ENCODE measurements at regions not wholly inside any gene's neighbourhood (a gene's known extent, or its start where the extent isn't known, plus 50 kb on each side); places are given as distances from the start of the nearest gene placed in this dataset.

DNA sequence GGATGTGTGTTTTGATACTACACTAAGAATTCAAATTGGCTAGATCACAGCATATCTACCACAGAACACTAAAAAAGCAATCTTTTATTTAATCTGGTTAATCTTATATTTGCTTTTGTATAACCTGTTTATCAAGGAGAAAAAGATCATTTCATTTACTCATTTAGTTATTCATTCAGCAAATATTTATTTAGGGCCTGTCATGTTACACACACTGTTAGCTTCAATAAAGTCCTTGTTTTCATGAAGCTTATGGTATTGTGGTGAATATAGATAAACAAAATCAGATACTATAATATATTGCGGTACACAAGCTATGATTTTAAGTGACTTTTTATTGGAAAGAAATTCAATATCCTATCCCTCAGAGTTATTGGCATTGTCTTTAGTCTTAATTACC is 350.8 kb downstream of the LRFN5 start:
- no peaks in the 10 kb centered on the region for H3K4me1 ChIP-seq (ENCODE audit: insufficient read depth, low read length)
- ChIA-PET POLR2A (no interaction called here), CTCF (ENCODE audit: low intra/inter-chr PET ratio, low total read pairs) (no interaction called here)
- intact Hi-C loops (cut with micrococcal nuclease; ENCODE audit: unreplicated experiment), result no loop called here
- in situ Hi-C loops (cut with HindIII; ENCODE audit: extremely low pct_ligation_motif_present, low pct_unique_long_range_greater_than_20kb), result no loop called here
- peaks cover 39% of the 10 kb centered on the region for H3K9me3 ChIP-seq (ENCODE audit: low read length)
- WGBS (ENCODE audit: low lambda C conversion rate), result 1% methylated on average over 1 of the region's 1 CpG
- H3K9ac ChIP-seq (ENCODE audit: insufficient read depth, low read depth, low read length), result no peak overlapping the region
- H3K4me2 ChIP-seq (ENCODE audit: low read depth, low read length), result no peak overlapping the region
- no peaks in the 10 kb centered on the region for H4K20me1 ChIP-seq (ENCODE audit: insufficient read depth, low read length)
- ATAC-seq, result no peak
- no peaks in the 10 kb centered on the region for H3K79me2 ChIP-seq (ENCODE audit: insufficient read depth, low read length)
- no peaks in the 10 kb centered on the region for H3K36me3 ChIP-seq (replicated peaks in 1 of 2; ENCODE audit: control insufficient read depth in 1 of 2, insufficient read depth in 2 of 2, low read length in 2 of 2)
- FAIRE-seq, result no peak
- H3K4me3 ChIP-seq (replicated peaks in 1 of 3; ENCODE audit: insufficient read depth in 1 of 3, low read depth in 2 of 3, low read length in 3 of 3), result no peak overlapping the region
- TF ChIP-seq, protein P1, sequence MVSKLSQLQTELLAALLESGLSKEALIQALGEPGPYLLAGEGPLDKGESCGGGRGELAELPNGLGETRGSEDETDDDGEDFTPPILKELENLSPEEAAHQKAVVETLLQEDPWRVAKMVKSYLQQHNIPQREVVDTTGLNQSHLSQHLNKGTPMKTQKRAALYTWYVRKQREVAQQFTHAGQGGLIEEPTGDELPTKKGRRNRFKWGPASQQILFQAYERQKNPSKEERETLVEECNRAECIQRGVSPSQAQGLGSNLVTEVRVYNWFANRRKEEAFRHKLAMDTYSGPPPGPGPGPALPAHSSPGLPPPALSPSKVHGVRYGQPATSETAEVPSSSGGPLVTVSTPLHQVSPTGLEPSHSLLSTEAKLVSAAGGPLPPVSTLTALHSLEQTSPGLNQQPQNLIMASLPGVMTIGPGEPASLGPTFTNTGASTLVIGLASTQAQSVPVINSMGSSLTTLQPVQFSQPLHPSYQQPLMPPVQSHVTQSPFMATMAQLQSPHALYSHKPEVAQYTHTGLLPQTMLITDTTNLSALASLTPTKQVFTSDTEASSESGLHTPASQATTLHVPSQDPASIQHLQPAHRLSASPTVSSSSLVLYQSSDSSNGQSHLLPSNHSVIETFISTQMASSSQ (IDR thresholded peaks at IDR 0.05; ENCODE audit: low read depth), result no peak
- TF ChIP-seq, protein P1 (CRISPR knock-in tag; IDR thresholded peaks at IDR 0.05; ENCODE audit: borderline replicate concordance), result no peak
- TF ChIP-seq RXRB (CRISPR knock-in tag; IDR thresholded peaks at IDR 0.05; ENCODE audit: borderline replicate concordance), result no peak
- TF ChIP-seq KLF12 (CRISPR knock-in tag; IDR thresholded peaks at IDR 0.05; ENCODE audit: borderline replicate concordance), result no peak
- no peak for TF ChIP-seq ZNF274 (CRISPR knock-in tag; IDR thresholded peaks at IDR 0.05)
- no peak for TF ChIP-seq MED13 (CRISPR knock-in tag; IDR thresholded peaks at IDR 0.05)
- no peak for TF ChIP-seq KDM2A (CRISPR knock-in tag; IDR thresholded peaks at IDR 0.05; ENCODE audit: borderline replicate concordance, low read depth)
- no peak for TF ChIP-seq CBX5 (CRISPR knock-in tag; IDR thresholded peaks at IDR 0.05; ENCODE audit: borderline replicate concordance)
- no peak for TF ChIP-seq ZNF788 (CRISPR knock-in tag; IDR thresholded peaks at IDR 0.05; ENCODE audit: borderline replicate concordance)
- TF ChIP-seq ZNF496 (CRISPR knock-in tag; IDR thresholded peaks at IDR 0.05; ENCODE audit: insufficient replicate concordance), result no peak
- no peak for TF ChIP-seq FOXK1 (CRISPR knock-in tag; IDR thresholded peaks at IDR 0.05; ENCODE audit: borderline replicate concordance, low read depth)
- TF ChIP-seq PAX8 (CRISPR knock-in tag; IDR thresholded peaks at IDR 0.05; ENCODE audit: borderline replicate concordance), result no peak
- H2AFZ ChIP-seq (ENCODE audit: low read length), result no peak overlapping the region
- DNase-seq (ENCODE audit: low spot score), result no peak
- H3K27ac ChIP-seq (ENCODE audit: extremely low read length, insufficient read depth, low read length), result no peak overlapping the region
- no TSS peak for BruUV-seq (replicated peaks)
- no peaks in the 10 kb centered on the region for H3K27me3 ChIP-seq (ENCODE audit: control insufficient read depth in 1 of 2, insufficient read depth in 2 of 2, low read length in 2 of 2)

Small RNA genes lying in the stretch of these regions (small RNA-seq; reads per million reads assigned to genes)
- 0 reads per million in 3 experiments for gene AL163153.1 (ENCODE audit: insufficient read depth in 2 of 3, insufficient read length in 3 of 3, low read depth in 2 of 3, low replicate concordance in 1 of 3)
- 0 reads per million in 3 experiments for gene AL358913.1 (ENCODE audit: insufficient read depth in 2 of 3, insufficient read length in 3 of 3, low read depth in 2 of 3, low replicate concordance in 1 of 3)
- gene AL442163.3 (ENCODE audit: insufficient read depth in 2 of 3, insufficient read length in 3 of 3, low read depth in 2 of 3, low replicate concordance in 1 of 3), result 0 reads per million in 3 experiments
